Naive B cell (primary cell): ENCODE measurements at regions not wholly inside any gene's neighbourhood (a gene's known extent, or its start where the extent isn't known, plus 50 kb on each side); places are given as distances from the start of the nearest gene placed in this dataset.

ENCODE experiments used
- ATAC-seq, 2 donors: fragments of 150-1000 bp; cut with Tn5 transposase; 2 replicates each; pipeline ENCODE4 v1.10.0; 2021; ENCODE audit warnings: low read depth in 2 of 2, mild to moderate bottlenecking in 2 of 2, moderate library complexity in 2 of 2
- DNase-seq: peaks from one replicate; pipeline ENCODE4 v3.0.0; 2022
- H3K27ac Mint-ChIP-seq, 6 donors: one replicate each; pipeline ENCODE4 v1.8.0; 2020 to 2022; ENCODE audit warnings: mild to moderate bottlenecking in 6 of 6, mixed read lengths in 6 of 6, moderate library complexity in 5 of 6, inconsistent platforms in 2 of 6
- H3K27me3 Mint-ChIP-seq, 3 donors: one replicate each; pipeline ENCODE4 v1.8.0; 2021 to 2022; ENCODE audit warnings: mixed read lengths in 3 of 3, mild to moderate bottlenecking in 1 of 3
- H3K36me3 Mint-ChIP-seq, 2 donors: one replicate each; pipeline ENCODE4 v1.8.0; 2020 to 2022; ENCODE audit warnings: mixed read lengths in 2 of 2, inconsistent platforms in 1 of 2, mild to moderate bottlenecking in 1 of 2
- H3K4me1 Mint-ChIP-seq, 3 donors: one replicate each; pipeline ENCODE4 v1.8.0; 2020 to 2022; ENCODE audit warnings: mixed read lengths in 3 of 3, inconsistent platforms in 1 of 3, mild to moderate bottlenecking in 1 of 3, moderate library complexity in 1 of 3
- H3K4me3 Mint-ChIP-seq, 8 donors: one replicate each; pipeline ENCODE4 v1.8.0; 2020 to 2022; ENCODE audit warnings: mild to moderate bottlenecking in 8 of 8, mixed read lengths in 8 of 8, moderate library complexity in 8 of 8, inconsistent platforms in 2 of 8
- H3K9me3 Mint-ChIP-seq, 7 donors: one replicate each; pipeline ENCODE4 v1.8.0; 2020 to 2022; ENCODE audit warnings: mixed read lengths in 7 of 7, mild to moderate bottlenecking in 5 of 7, inconsistent platforms in 2 of 7, moderate library complexity in 1 of 7

DNA sequence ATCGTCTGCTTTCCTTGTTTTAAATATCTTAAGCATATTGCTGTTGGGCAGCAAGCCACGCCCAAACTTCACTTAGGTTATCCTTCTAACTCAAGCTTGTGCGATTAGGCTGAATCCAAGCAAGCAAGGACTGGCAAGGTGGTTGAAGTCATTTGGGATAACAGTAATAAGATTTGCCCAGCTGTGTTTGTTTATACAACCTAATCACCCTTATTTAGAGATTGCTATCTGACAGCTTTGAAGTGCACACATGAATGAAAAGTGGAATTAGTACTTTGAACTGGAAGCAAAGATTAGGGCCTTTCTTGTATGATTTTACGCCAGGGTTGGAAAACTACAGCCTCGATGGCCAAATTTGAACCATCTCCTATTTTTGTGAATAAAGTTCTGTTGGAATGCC lies 182.1 kb downstream of the ASB9 start:
- Mint-ChIP-seq H3K36me3 (no peaks in the 10 kb centered on the region), H3K4me3 (no peak overlapping the region), H3K9me3 (peaks cover 0 to 28% (median 5%) of the 10 kb centered on the region in 7 donors), H3K4me1 (no peaks in the 10 kb centered on the region), H3K27me3 (peaks cover 0 to 7% (median 0%) of the 10 kb centered on the region in 3 donors), H3K27ac (no peak overlapping the region)
- ATAC-seq (no peak), DNase-seq (no peak)

DNA sequence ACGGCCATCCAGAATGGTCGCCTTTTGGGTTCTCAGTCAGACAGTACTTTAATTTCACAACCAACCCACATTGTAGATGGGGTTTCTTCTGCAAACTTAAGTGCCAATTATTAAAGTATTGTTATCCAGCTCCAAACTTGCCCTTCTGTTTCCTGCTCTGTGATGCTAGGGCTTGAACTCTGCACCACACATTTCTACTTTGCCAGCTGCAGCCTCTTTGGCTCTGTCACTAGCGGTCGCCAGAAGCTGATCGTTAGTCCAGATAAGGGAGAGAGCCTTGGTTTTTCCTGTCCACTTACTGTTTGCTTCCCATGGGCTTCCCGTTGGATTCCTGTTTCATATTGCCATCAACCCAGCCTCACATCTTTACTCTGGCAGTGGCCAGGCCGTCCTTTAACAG lies 196.6 kb downstream of the ASB9 start:
- no peaks in the 10 kb centered on the region for H3K4me1 Mint-ChIP-seq
- no peaks in the 10 kb centered on the region for H3K36me3 Mint-ChIP-seq
- no peak for ATAC-seq
- H3K27me3 Mint-ChIP-seq: no peaks in the 10 kb centered on the region
- peaks cover 0 to 6% (median 2%) of the 10 kb centered on the region in 7 donors for H3K9me3 Mint-ChIP-seq
- no peak for DNase-seq
- no peak overlapping the region for H3K4me3 Mint-ChIP-seq
- no peak overlapping the region for H3K27ac Mint-ChIP-seq

DNA sequence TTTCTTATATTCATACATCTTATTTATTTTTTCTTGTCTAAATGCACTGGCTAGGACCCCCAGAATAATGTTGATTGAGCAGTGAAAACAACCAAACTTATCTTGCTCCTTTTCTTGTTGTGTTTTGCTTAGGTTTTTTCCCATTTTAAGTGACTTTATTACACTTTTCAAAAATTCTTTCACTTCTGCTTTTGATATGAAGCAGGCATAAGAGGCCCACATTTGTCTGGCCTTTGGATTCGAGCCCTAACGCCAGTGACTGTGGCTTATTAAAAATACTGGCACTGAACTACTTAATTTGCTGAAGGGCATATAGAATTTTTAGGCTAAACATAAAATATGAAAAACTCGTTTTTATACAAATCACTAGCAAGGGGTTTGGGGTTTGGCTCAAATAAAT lies 197.0 kb downstream of the ASB9 start:
- Mint-ChIP-seq H3K27ac (no peak overlapping the region), H3K4me3 (no peak overlapping the region), H3K4me1 (no peaks in the 10 kb centered on the region), H3K36me3 (no peaks in the 10 kb centered on the region), H3K9me3 (peaks cover 0 to 4% (median 2%) of the 10 kb centered on the region in 7 donors), H3K27me3 (no peaks in the 10 kb centered on the region)
- ATAC-seq (no peak), DNase-seq (no peak)

DNA sequence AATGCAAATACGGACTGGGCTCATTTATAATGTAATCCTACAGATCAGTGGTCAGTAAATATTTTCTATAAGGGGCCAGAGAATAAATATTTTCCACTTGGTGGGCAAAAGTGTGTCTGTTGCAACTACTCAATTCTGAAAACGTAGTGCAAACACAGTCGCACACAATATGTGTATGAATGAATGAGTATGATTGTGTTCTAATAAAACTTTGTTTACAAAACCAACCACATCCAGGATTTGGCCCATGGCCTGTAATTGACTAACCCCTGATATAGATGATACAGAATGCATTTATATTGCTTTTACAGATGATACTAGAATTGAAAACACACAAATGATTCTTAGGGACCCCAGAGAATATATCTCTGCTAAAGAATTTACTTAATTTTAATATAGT lies 197.6 kb downstream of the ASB9 start:
- no peaks in the 10 kb centered on the region for H3K27me3 Mint-ChIP-seq
- no peak overlapping the region for H3K4me3 Mint-ChIP-seq
- peaks cover 0 to 2% (median 0%) of the 10 kb centered on the region in 7 donors for H3K9me3 Mint-ChIP-seq
- no peak for ATAC-seq
- no peaks in the 10 kb centered on the region for H3K36me3 Mint-ChIP-seq
- no peak for DNase-seq
- no peaks in the 10 kb centered on the region for H3K4me1 Mint-ChIP-seq
- no peak overlapping the region for H3K27ac Mint-ChIP-seq

DNA sequence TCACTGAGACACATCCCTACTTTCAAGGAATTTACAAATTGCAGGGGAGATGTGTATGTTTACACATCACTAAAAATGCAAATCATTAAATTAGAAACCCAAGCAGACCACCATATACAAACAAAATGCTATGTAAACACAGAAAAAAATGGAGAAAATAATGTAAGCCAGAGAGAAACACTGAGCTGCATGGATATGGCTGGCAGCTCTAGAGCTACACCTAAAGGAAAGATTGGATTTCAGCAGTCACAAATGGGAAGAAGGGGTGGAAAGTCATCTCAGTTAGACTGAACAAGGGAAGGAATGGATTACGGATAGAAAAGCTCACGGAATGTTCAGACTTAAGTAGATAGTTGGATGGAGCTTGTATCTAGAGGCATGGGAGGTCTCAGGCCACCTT lies 186.3 kb downstream of the MOSPD2 start:
- no peaks in the 10 kb centered on the region for H3K36me3 Mint-ChIP-seq
- no peak overlapping the region for H3K4me3 Mint-ChIP-seq

DNA sequence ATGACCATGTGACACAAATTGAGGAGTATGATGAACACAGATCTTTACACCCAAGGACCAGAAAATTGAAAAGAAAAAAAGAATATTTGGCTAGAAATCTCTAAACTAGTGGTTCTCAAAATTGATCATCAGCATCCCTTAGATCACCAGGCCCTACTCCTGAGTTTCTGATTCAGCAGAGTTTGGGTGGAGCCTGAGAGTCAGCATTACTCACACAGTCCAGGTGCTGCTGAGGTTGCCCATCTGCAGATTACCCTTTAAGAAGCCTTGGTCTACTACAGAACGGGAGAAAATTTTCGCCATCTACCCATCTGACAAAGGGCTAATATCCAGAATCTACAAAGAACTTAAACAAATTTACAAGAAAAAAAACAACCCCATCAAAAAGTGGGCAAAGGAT lies 182.8 kb downstream of the MOSPD2 start:
- H3K27me3 Mint-ChIP-seq: peaks cover 0 to 9% (median 4%) of the 10 kb centered on the region in 3 donors
- H3K9me3 Mint-ChIP-seq: peaks cover 0 to 16% (median 4%) of the 10 kb centered on the region in 7 donors
- no peak for DNase-seq
- no peak overlapping the region for H3K27ac Mint-ChIP-seq
- H3K4me1 Mint-ChIP-seq: no peaks in the 10 kb centered on the region
- no peak overlapping the region for H3K4me3 Mint-ChIP-seq
- no peaks in the 10 kb centered on the region for H3K36me3 Mint-ChIP-seq
- ATAC-seq: no peak

More for the DNA sequence above, 186.3 kb downstream of the MOSPD2 start:
- Mint-ChIP-seq H3K27me3 (peaks cover 0 to 12% (median 0%) of the 10 kb centered on the region in 3 donors), H3K27ac (no peak overlapping the region), H3K4me1 (no peaks in the 10 kb centered on the region), H3K9me3 (peaks cover 0 to 16% (median 4%) of the 10 kb centered on the region in 7 donors)
- DNase-seq (no peak), ATAC-seq (no peak)

DNA sequence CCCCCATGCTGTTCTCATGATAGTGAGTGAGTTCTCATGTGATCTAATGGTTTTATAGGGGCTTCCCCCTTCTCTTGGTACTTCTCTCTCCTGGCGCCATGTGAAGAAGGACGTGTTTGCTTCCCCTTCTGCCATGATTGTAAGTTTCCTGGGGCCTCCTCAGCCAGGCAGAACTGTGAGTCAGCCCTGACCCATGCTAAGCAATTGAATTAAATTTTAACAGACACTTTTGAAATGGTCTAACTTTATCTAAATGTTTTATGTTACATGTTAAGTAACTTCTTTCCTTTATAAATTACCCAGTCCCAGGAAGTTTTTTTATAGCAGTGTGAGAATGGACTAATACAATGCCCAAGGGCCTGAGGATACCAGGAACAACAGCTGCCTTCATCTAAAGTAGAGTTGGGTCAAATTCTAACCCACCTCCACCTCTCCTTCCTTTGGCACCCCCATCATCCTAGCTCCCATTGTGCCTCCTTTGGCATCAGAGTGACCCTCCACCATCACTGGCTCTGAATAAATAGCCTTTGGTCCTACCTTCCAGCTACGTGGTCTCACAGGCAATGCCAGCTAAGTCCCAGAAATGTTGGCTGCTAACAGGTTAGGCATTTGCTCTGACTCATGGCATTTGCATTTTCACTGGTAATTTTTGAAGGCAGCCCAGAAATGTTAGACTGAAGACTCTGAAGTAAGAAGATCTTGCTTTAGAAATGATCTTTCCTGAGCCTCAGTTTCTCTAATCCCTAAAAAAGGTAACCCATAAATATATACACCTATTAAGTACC lies 182.1 kb downstream of the MOSPD2 start:
- Mint-ChIP-seq H3K27ac (no peak overlapping the region), H3K4me3 (peak overlapping the region in 1 of 8 donors; percentile 44), H3K36me3 (no peaks in the 10 kb centered on the region), H3K9me3 (peaks cover 0 to 16% (median 4%) of the 10 kb centered on the region in 7 donors), H3K4me1 (no peaks in the 10 kb centered on the region), H3K27me3 (peaks cover 0 to 9% (median 4%) of the 10 kb centered on the region in 3 donors)
- ATAC-seq (no peak), DNase-seq (no peak)

DNA sequence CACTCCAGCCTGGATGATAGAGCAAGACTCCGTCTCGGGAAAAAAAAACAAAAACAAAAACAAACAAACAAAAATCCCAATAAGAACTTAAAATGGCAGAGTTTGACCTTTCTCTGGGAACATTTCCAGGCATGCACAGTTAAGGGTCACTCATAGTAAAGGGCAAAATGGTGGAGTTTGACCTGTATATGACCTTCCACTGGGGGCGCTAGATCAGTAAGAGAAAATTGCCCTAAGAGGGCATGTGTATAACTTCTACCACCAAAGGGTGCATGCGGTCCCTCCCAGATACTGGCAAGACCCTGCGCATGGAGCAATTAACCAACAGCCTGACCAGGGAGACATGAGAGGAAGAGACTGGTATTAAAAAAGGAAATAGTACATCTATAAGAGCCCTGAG lies 177.2 kb downstream of the MOSPD2 start:
- Mint-ChIP-seq H3K27ac (no peak overlapping the region), H3K4me1 (no peaks in the 10 kb centered on the region), H3K27me3 (peaks cover 0 to 9% (median 0%) of the 10 kb centered on the region in 3 donors), H3K9me3 (peaks cover 2 to 10% (median 6%) of the 10 kb centered on the region in 7 donors), H3K36me3 (no peaks in the 10 kb centered on the region), H3K4me3 (no peak overlapping the region)
- ATAC-seq (no peak), DNase-seq (no peak)

DNA sequence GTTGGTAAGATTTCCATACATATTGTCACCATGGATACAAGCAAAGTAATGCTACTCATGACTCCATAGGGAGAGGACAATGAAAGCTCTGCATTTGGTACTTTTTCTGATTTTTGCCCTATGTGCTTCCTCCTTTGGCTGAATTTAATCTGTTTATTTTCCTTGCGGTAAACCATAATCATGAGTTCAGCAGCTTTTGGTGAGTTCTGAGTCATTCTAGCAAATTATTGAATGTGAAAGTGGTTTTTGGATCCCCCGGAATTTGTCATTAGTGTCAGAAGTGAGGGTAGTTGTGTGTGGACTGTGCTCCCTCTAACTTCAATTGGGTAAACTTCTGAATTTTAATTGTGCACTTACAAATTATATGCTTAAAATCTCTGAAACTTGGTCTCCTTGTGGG lies 170.3 kb downstream of the MOSPD2 start:
- no peak for ATAC-seq
- Mint-ChIP-seq H3K9me3 (peaks cover 0 to 5% (median 0%) of the 10 kb centered on the region in 7 donors), H3K36me3 (no peaks in the 10 kb centered on the region), H3K27ac (no peak overlapping the region), H3K27me3 (no peaks in the 10 kb centered on the region), H3K4me1 (no peaks in the 10 kb centered on the region), H3K4me3 (no peak overlapping the region)
- DNase-seq: no peak

DNA sequence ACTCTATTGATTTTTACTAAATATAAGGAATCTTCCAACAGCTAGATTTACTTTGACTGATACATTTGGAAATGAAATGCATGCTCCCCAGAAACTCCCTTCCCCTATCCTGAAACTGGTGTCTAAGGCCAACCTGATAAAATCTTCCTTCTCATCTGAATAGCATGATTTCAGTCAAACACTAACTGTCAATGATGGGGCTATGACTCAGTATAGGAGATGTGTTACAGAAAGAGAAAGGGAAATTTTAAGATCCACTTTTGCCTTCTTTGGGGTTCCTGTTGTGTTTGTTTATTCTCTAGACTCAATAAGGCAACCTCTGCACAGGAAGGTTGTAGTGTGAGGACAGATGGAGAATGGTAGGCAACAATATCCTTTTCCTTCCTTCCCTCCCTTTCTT lies 160.7 kb downstream of the MOSPD2 start:
- Mint-ChIP-seq H3K27ac (no peak overlapping the region), H3K27me3 (no peaks in the 10 kb centered on the region), H3K4me1 (no peaks in the 10 kb centered on the region), H3K36me3 (no peaks in the 10 kb centered on the region), H3K4me3 (no peak overlapping the region), H3K9me3 (peaks cover 0 to 4% (median 3%) of the 10 kb centered on the region in 7 donors)
- DNase-seq (no peak), ATAC-seq (no peak)

DNA sequence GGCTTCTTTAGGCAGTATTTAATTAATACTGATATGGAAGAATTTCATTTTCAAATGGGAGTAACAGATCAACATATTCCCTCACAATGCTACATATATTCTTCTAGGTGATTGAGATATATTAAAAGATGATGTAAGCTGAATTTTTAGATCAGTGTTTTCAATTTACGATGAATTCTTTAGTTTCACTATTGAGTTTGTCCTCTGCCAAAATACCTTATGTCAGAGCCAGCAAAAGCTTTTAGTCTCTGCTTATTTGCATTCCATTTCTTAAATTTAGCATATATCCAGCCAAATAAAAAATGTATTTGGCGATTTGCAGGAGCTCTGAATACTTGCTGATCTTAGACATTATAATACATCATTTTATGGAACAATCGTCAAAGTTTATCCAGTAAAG lies 144.3 kb downstream of the MOSPD2 start:
- no peaks in the 10 kb centered on the region for H3K36me3 Mint-ChIP-seq
- DNase-seq (no peak), ATAC-seq (no peak)
- H3K27ac Mint-ChIP-seq: no peak overlapping the region
- H3K4me1 Mint-ChIP-seq: no peaks in the 10 kb centered on the region
- no peak overlapping the region for H3K4me3 Mint-ChIP-seq
- peaks cover 0 to 4% (median 0%) of the 10 kb centered on the region in 7 donors for H3K9me3 Mint-ChIP-seq
- H3K27me3 Mint-ChIP-seq: peaks cover 0 to 3% (median 0%) of the 10 kb centered on the region in 3 donors

DNA sequence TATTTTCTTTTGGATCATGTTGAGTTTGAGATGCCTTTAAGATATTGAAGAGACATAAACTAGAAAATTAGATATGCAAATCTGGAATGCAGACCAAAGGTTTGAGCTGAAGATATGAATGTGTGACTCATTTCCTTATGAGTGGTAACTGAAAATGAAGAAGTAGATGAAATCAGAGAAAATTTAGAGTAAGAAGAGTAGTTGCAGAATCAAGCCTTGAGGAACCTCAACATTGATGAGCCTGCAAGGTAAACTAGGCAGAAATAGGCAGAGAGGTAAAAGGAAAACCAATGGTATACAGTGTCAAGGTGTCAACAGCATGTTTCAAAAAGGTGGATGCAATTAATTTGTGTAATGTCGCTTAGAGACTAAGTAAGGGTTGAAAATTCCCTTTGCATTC lies 142.8 kb downstream of the MOSPD2 start:
- H3K27ac Mint-ChIP-seq: no peak overlapping the region
- H3K9me3 Mint-ChIP-seq: peaks cover 0 to 2% (median 0%) of the 10 kb centered on the region in 7 donors
- no peak overlapping the region for H3K4me3 Mint-ChIP-seq
- peaks cover 0 to 3% (median 0%) of the 10 kb centered on the region in 3 donors for H3K27me3 Mint-ChIP-seq
- H3K36me3 Mint-ChIP-seq: no peaks in the 10 kb centered on the region
- DNase-seq: no peak
- ATAC-seq: no peak
- H3K4me1 Mint-ChIP-seq: no peaks in the 10 kb centered on the region

DNA sequence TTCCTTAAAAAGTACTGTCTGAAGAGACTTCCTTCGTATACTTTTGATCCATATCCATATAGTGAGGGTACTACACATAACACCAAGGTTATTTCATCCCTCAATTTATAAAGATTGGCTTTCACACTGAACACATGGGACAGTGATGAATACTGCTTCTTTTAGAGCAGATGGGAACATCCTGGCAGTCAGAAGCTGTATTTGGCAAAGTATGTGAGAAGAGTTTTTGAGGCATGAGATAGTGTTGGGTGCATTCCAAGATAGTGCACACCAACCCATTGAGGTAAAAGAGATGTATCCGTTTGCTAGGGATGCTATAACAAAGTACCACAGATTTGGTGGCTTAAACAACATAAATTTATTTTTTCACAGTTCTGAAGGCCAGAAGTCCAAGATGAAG lies 141.1 kb downstream of the MOSPD2 start:
- Mint-ChIP-seq H3K36me3 (no peaks in the 10 kb centered on the region), H3K27me3 (peaks cover 0 to 3% (median 0%) of the 10 kb centered on the region in 3 donors), H3K4me3 (no peak overlapping the region), H3K27ac (no peak overlapping the region), H3K4me1 (no peaks in the 10 kb centered on the region), H3K9me3 (no peaks in the 10 kb centered on the region)
- ATAC-seq (no peak), DNase-seq (no peak)

DNA sequence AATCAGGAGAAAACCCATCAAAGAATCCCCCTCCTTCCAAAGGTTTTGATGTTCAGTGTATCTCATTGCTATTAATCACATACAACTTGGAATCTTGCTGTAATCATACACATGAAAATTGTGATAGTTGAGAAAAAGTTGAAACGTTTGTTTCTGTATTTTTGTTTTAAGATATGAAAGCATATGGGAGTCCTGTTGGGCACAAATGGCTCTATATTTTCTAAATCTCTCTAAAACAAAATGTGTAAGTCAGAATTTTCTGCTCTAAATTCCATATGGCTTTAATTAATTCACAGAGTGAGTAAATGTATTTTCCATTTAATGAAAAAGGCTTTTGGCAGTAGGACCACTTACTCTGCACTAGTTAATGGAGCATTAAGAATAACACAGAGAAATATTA lies 140.2 kb downstream of the MOSPD2 start:
- no peaks in the 10 kb centered on the region for H3K4me1 Mint-ChIP-seq
- H3K27ac Mint-ChIP-seq: no peak overlapping the region
- peaks cover 0 to 3% (median 0%) of the 10 kb centered on the region in 3 donors for H3K27me3 Mint-ChIP-seq
- ATAC-seq: no peak
- no peaks in the 10 kb centered on the region for H3K36me3 Mint-ChIP-seq
- DNase-seq: no peak
- peaks cover 0 to 3% (median 0%) of the 10 kb centered on the region in 7 donors for H3K9me3 Mint-ChIP-seq
- H3K4me3 Mint-ChIP-seq: no peak overlapping the region
